GM18951 (cell line): ENCODE measurements at regions not wholly inside any gene's neighbourhood (a gene's known extent, or its start where the extent isn't known, plus 50 kb on each side); places are given as distances from the start of the nearest gene placed in this dataset.

Experiments used
- POLR2A ChIP-seq: IDR thresholded peaks from 4 replicates; pipeline ENCODE4 v1.6.1; 2011; ENCODE audit warnings: mild to moderate bottlenecking; ENCODE audit not compliant: insufficient read length, insufficient read depth; ENCODE audit errors: extremely low read depth
- in situ Hi-C: fragments of 300-500 bp; cut with MboI; formaldehyde crosslinking; loops from one replicate; pipeline ENCODE4 v1.12.0; 2022; ENCODE audit warnings: low sequenced_read_pairs, mixed read lengths, inconsistent platforms; ENCODE audit not compliant: unreplicated experiment

DNA sequence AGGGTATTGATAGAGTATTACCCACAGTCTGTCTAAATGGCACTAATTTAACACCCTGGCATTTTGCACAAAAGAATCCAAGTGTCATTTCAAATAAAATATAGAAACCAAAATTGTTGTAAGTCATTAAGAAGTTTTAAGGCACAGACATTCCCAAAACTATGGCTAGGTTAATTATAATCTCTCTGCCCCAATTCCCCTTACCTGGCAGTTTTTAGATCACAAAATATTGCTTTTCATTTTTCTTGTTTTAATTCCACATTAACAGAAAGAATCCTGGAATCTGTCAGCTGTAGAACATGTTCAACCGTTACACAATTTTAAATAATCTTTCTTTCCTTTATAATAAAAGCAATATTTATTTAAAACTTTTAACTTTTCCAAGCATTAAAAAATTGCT, 56.1 kb upstream of the PALS2 start:
- TF ChIP-seq POLR2A, result no peak
- in situ Hi-C loops, result no loop called here

- no peak for TF ChIP-seq POLR2A
- in situ Hi-C loops, result no loop called here
These were observed 51.2 kb upstream of the PALS2 start for GRCh38 chr7:24521917-24522623.
